C4-2B (cell line): ENCODE measurements at regions not wholly inside any gene's neighbourhood (a gene's known extent, or its start where the extent isn't known, plus 50 kb on each side); places are given as distances from the start of the nearest gene placed in this dataset.
"Not testable (repeated sequence)": the region's sequence is repeated elsewhere in the genome, so short reads cannot be mapped to it uniquely, and the experiment has no call there.

Source experiments
- H3K27ac ChIP-seq: fragments of 450-650 bp; 2 replicates; pipeline ENCODE4 v1.5.1; 2017
- CTCF ChIP-seq: fragments of 450-650 bp; conservative IDR thresholded peaks from 2 replicates; pipeline ENCODE4 v1.5.1; 2017; ENCODE audit warnings: mild to moderate bottlenecking
- ZFX ChIP-seq: fragments of 450-650 bp; IDR thresholded peaks from 2 replicates; pipeline ENCODE4 v1.6.1; 2017

GRCh38 chr10:46106410-46107255 is 60.6 kb upstream of the MSMB start:
- TF ChIP-seq CTCF: no peak; the same call in 1 of the 2 replicates
- TF ChIP-seq ZFX: no peak
- peak overlapping the region; percentile 48 for H3K27ac ChIP-seq

- H3K27ac ChIP-seq: not testable (repeated sequence)
Observed at GRCh38 chr10:46108158-46108499, 62.1 kb upstream of the MSMB start.

GRCh38 chr10:46154271-46154670 is 108.2 kb upstream of the MSMB start:
- H3K27ac ChIP-seq: not testable (repeated sequence)

- not testable (repeated sequence) for H3K27ac ChIP-seq
Observed at GRCh38 chr10:46154683-46155082, 108.6 kb upstream of the MSMB start.

- H3K27ac ChIP-seq: not testable (repeated sequence)
Observed at GRCh38 chr10:46156866-46157265, 110.8 kb upstream of the MSMB start.

- TF ChIP-seq CTCF (no peak), ZFX (no peak)
- no peak overlapping the region for H3K27ac ChIP-seq
Observed at GRCh38 chr10:46169736-46170135, 117.1 kb upstream of the ANTXRL start.

GRCh38 chr10:46170789-46171188 is 116.0 kb upstream of the ANTXRL start:
- TF ChIP-seq CTCF: no peak
- TF ChIP-seq ZFX: no peak
- no peak overlapping the region for H3K27ac ChIP-seq

GRCh38 chr10:46171661-46172060 is 115.1 kb upstream of the ANTXRL start:
- H3K27ac ChIP-seq: no peak overlapping the region
- TF ChIP-seq ZFX (no peak), CTCF (no peak)

GRCh38 chr10:46175296-46175695 is 111.5 kb upstream of the ANTXRL start:
- TF ChIP-seq ZFX (no peak), CTCF (no peak)
- no peak overlapping the region for H3K27ac ChIP-seq

GRCh38 chr10:46175831-46176230 is 111.0 kb upstream of the ANTXRL start:
- no peak for TF ChIP-seq CTCF
- no peak for TF ChIP-seq ZFX
- H3K27ac ChIP-seq: no peak overlapping the region

GRCh38 chr10:46187431-46187830 is 99.4 kb upstream of the ANTXRL start:
- H3K27ac ChIP-seq: not testable (repeated sequence)
